ENCODE measurements at regions not wholly inside any gene's neighbourhood (a gene's known extent, or its start where the extent isn't known, plus 50 kb on each side); places are given as distances from the start of the nearest gene placed in this dataset.

GRCh38 chr4:153076861-153077260, 127.4 kb upstream of the TRIM2 start:
- H2AFZ ChIP-seq (ENCODE audit: low read length): no peak overlapping the region
- no peak overlapping the region for H3K4me3 ChIP-seq (replicated peaks in 1 of 4; ENCODE audit: control extremely low read depth in 1 of 4, insufficient read depth in 1 of 4, low read depth in 3 of 4, low read length in 4 of 4)
- no peaks in the 10 kb centered on the region for H3K4me1 ChIP-seq (ENCODE audit: control insufficient read depth, extremely low read depth, insufficient read depth, low read length)
- no peak for DNase-seq (ENCODE audit: low read depth in 2 of 2)
- H3K79me2 ChIP-seq (ENCODE audit: control insufficient read depth, insufficient read depth, low read length): no peaks in the 10 kb centered on the region
- H3K9me3 ChIP-seq (ENCODE audit: control insufficient read depth, insufficient read depth, low read depth, low read length): no peaks in the 10 kb centered on the region
- peaks cover 7% of the 10 kb centered on the region for H3K27me3 ChIP-seq (ENCODE audit: control insufficient read depth, insufficient read depth, low read length)
- TF ChIP-seq CTCF (conservative IDR thresholded peaks at IDR 0.05 in 1 of 2, IDR thresholded peaks at IDR 0.05 in 1 of 2; ENCODE audit: low read depth in 1 of 2, low read length in 2 of 2) (no peak), EZH2 (IDR thresholded peaks at IDR 0.05; ENCODE audit: low read length, missing control alignments) (no peak)
- H3K27ac ChIP-seq (ENCODE audit: insufficient read depth, low read length): no peak overlapping the region
- no peak overlapping the region for H3K4me2 ChIP-seq (ENCODE audit: extremely low read depth, insufficient read depth, low read length)
- no peak overlapping the region for H3K9ac ChIP-seq (ENCODE audit: insufficient read depth, low read length)
- no peaks in the 10 kb centered on the region for H4K20me1 ChIP-seq (ENCODE audit: control insufficient read depth, extremely low read depth, insufficient read depth, low read length)
- H3K36me3 ChIP-seq (ENCODE audit: control insufficient read depth, insufficient read depth, low read length): no peaks in the 10 kb centered on the region

GRCh38 chr4:153079857-153080391, 124.3 kb upstream of the TRIM2 start:
- no peak overlapping the region for H3K9ac ChIP-seq (ENCODE audit: insufficient read depth, low read length)
- H3K27me3 ChIP-seq (ENCODE audit: control insufficient read depth, insufficient read depth, low read length): peaks cover 7% of the 10 kb centered on the region
- no peak overlapping the region for H2AFZ ChIP-seq (ENCODE audit: low read length)
- no peaks in the 10 kb centered on the region for H3K4me1 ChIP-seq (ENCODE audit: control insufficient read depth, extremely low read depth, insufficient read depth, low read length)
- no peaks in the 10 kb centered on the region for H4K20me1 ChIP-seq (ENCODE audit: control insufficient read depth, extremely low read depth, insufficient read depth, low read length)
- H3K4me2 ChIP-seq (ENCODE audit: extremely low read depth, insufficient read depth, low read length): no peak overlapping the region
- no peak for TF ChIP-seq CTCF (conservative IDR thresholded peaks at IDR 0.05 in 1 of 2, IDR thresholded peaks at IDR 0.05 in 1 of 2; ENCODE audit: low read depth in 1 of 2, low read length in 2 of 2)
- TF ChIP-seq EZH2 (IDR thresholded peaks at IDR 0.05; ENCODE audit: low read length, missing control alignments): no peak
- H3K9me3 ChIP-seq (ENCODE audit: control insufficient read depth, insufficient read depth, low read depth, low read length): no peaks in the 10 kb centered on the region
- no peak overlapping the region for H3K4me3 ChIP-seq (replicated peaks in 1 of 4; ENCODE audit: control extremely low read depth in 1 of 4, insufficient read depth in 1 of 4, low read depth in 3 of 4, low read length in 4 of 4)
- H3K27ac ChIP-seq (ENCODE audit: insufficient read depth, low read length): no peak overlapping the region
- no peaks in the 10 kb centered on the region for H3K36me3 ChIP-seq (ENCODE audit: control insufficient read depth, insufficient read depth, low read length)
- DNase-seq (ENCODE audit: low read depth in 2 of 2): no peak
- H3K79me2 ChIP-seq (ENCODE audit: control insufficient read depth, insufficient read depth, low read length): no peaks in the 10 kb centered on the region

- TF ChIP-seq CTCF (conservative IDR thresholded peaks at IDR 0.05 in 1 of 2, IDR thresholded peaks at IDR 0.05 in 1 of 2; ENCODE audit: low read depth in 1 of 2, low read length in 2 of 2) (no peak), EZH2 (IDR thresholded peaks at IDR 0.05; ENCODE audit: low read length, missing control alignments) (no peak)
Measured at GRCh38 chr4:153081006-153081580, 123.2 kb upstream of the TRIM2 start.

More at GRCh38 chr4:153081006-153081580, 123.2 kb upstream of the TRIM2 start:
- Histone ChIP-seq H3K27ac (ENCODE audit: insufficient read depth, low read length) (no peak overlapping the region), H3K9me3 (ENCODE audit: control insufficient read depth, insufficient read depth, low read depth, low read length) (no peaks in the 10 kb centered on the region), H3K79me2 (ENCODE audit: control insufficient read depth, insufficient read depth, low read length) (no peaks in the 10 kb centered on the region), H3K4me3 (replicated peaks in 1 of 4; ENCODE audit: control extremely low read depth in 1 of 4, insufficient read depth in 1 of 4, low read depth in 3 of 4, low read length in 4 of 4) (no peak overlapping the region), H3K27me3 (ENCODE audit: control insufficient read depth, insufficient read depth, low read length) (peaks cover 7% of the 10 kb centered on the region), H3K36me3 (ENCODE audit: control insufficient read depth, insufficient read depth, low read length) (no peaks in the 10 kb centered on the region), H4K20me1 (ENCODE audit: control insufficient read depth, extremely low read depth, insufficient read depth, low read length) (no peaks in the 10 kb centered on the region), H3K4me2 (ENCODE audit: extremely low read depth, insufficient read depth, low read length) (no peak overlapping the region), H3K9ac (ENCODE audit: insufficient read depth, low read length) (no peak overlapping the region), H2AFZ (ENCODE audit: low read length) (no peak overlapping the region), H3K4me1 (ENCODE audit: control insufficient read depth, extremely low read depth, insufficient read depth, low read length) (no peaks in the 10 kb centered on the region)
- no peak for DNase-seq (ENCODE audit: low read depth in 2 of 2)
